H1 (cell line): ENCODE measurements at regions not wholly inside any gene's neighbourhood (a gene's known extent, or its start where the extent isn't known, plus 50 kb on each side); places are given as distances from the start of the nearest gene placed in this dataset.

Experiments
- CHD1 ChIP-seq: IDR thresholded peaks from 2 replicates; pipeline ENCODE4 v1.6.1; 2012; ENCODE audit warnings: low read depth, low read length, improper control_type of control experiment
- CHD7 ChIP-seq: fragments of 300-600 bp; sonication (generic); IDR thresholded peaks from 2 replicates; pipeline ENCODE4 v1.7.1; 2012; ENCODE audit warnings: low read length, moderate library complexity, mild to moderate bottlenecking, inconsistent platforms; ENCODE audit not compliant: insufficient replicate concordance
- JUN ChIP-seq: IDR thresholded peaks from 2 replicates; pipeline ENCODE4 v1.6.1; 2011; ENCODE audit warnings: low read depth, mild to moderate bottlenecking, improper control_type of control experiment, low read length
- RAD21 ChIP-seq, 2 experiments: IDR thresholded peaks in 1 of 2; conservative IDR thresholded peaks in 1 of 2; 2 replicates each; pipeline ENCODE4 v1.6.1; 2011; ENCODE audit warnings: low read depth in 2 of 2, low read length in 2 of 2, improper control_type of control experiment in 1 of 2, inconsistent platforms in 1 of 2, mild to moderate bottlenecking in 1 of 2, moderate library complexity in 1 of 2

DNA sequence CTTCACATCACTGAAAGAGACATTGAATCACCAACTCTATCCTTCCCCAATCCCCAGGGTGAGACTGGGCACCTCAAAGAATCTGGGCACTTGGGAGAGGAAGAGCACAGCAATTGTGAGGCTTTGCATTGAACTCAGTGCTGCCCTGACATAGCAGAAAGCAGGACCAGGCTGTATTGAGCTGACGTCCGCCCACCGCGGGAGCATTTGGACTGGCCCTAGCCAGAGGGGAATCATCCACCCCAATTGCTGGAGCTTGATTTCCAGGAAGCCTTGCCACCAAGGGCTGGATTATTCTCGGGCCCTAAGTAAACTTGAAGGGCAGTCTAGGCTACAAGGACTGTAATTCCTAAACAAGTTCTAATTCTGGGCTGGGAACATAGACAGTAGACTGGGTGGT lies 416.3 kb upstream of the PHF14 start (continued):
- TF ChIP-seq CHD7 (no peak), JUN (no peak), RAD21 (IDR thresholded peaks at IDR 0.05 in 1 of 2, conservative IDR thresholded peaks at IDR 0.05 in 1 of 2; ENCODE audit: low read depth in 2 of 2, low read length in 2 of 2) (no peak), CHD1 (no peak)
